Stimulated activated CD8-positive, alpha-beta memory T cell treated with anti-CD3 and anti-CD28 coated beads, Interleukin-4, amount 100 ng/mL, for 4 hours (primary cell): ENCODE measurements at regions not wholly inside any gene's neighbourhood (a gene's known extent, or its start where the extent isn't known, plus 50 kb on each side); places are given as distances from the start of the nearest gene placed in this dataset.
"Not testable (repeated sequence)": the region's sequence is repeated elsewhere in the genome, so short reads cannot be mapped to it uniquely, and the experiment has no call there.

Experiments used
- DNase-seq, 2 donors: peaks; one replicate each; pipeline ENCODE4 v3.0.0-alpha.2; 2020; ENCODE audit warnings: low read depth in 2 of 2, low spot score in 1 of 2

- DNase-seq = no peak
Observed at GRCh38 chr3:59506191-59506590, 456.4 kb upstream of the CFAP20DC start.

GRCh38 chr3:59503441-59503840 is 453.6 kb upstream of the CFAP20DC start:
- DNase-seq = no peak

- peak in 1 of 2 donors; percentile 7 for DNase-seq
Observed at GRCh38 chr3:59502806-59503205, 453.0 kb upstream of the CFAP20DC start.

GRCh38 chr3:59499954-59500353 is 450.1 kb upstream of the CFAP20DC start:
- DNase-seq = no peak

- no peak for DNase-seq
Observed at GRCh38 chr3:59499000-59499399, 449.2 kb upstream of the CFAP20DC start.

- no peak for DNase-seq
Observed at GRCh38 chr3:59496250-59496649, 446.4 kb upstream of the CFAP20DC start.

- DNase-seq = not testable (repeated sequence)
Observed at GRCh38 chr3:59494969-59495368, 445.1 kb upstream of the CFAP20DC start.

GRCh38 chr3:59486520-59486919 is 436.7 kb upstream of the CFAP20DC start:
- DNase-seq = no peak

- DNase-seq = no peak
Observed at GRCh38 chr3:59483191-59483590, 433.4 kb upstream of the CFAP20DC start.

GRCh38 chr3:59482684-59483083 is 432.9 kb upstream of the CFAP20DC start:
- no peak for DNase-seq

GRCh38 chr3:59481776-59482400 is 432.1 kb upstream of the CFAP20DC start:
- no peak for DNase-seq

- no peak for DNase-seq
Observed at GRCh38 chr3:59480486-59480995, 430.7 kb upstream of the CFAP20DC start.

- no peak for DNase-seq
Observed at GRCh38 chr3:59473636-59474035, 423.8 kb upstream of the CFAP20DC start.

- no peak for DNase-seq
Observed at GRCh38 chr3:59472541-59472940, 422.7 kb upstream of the CFAP20DC start.

- DNase-seq = no peak
Observed at GRCh38 chr3:59469948-59470723, 420.3 kb upstream of the CFAP20DC start.

GRCh38 chr3:59467476-59467875 is 417.7 kb upstream of the CFAP20DC start:
- no peak for DNase-seq

GRCh38 chr3:59464187-59464586 is 414.4 kb upstream of the CFAP20DC start:
- no peak for DNase-seq

GRCh38 chr3:59463253-59463652 is 413.4 kb upstream of the CFAP20DC start:
- no peak for DNase-seq

- no peak for DNase-seq
Observed at GRCh38 chr3:59460068-59460467, 410.2 kb upstream of the CFAP20DC start.

GRCh38 chr3:59456852-59457485 is 407.1 kb upstream of the CFAP20DC start:
- no peak for DNase-seq

- DNase-seq = no peak
Observed at GRCh38 chr3:59451800-59452746, 402.2 kb upstream of the CFAP20DC start.
